ENCODE measurements at regions not wholly inside any gene's neighbourhood (a gene's known extent, or its start where the extent isn't known, plus 50 kb on each side); places are given as distances from the start of the nearest gene placed in this dataset.

- TF ChIP-seq EZH2 (IDR thresholded peaks at IDR 0.05) (no peak), CTCF (IDR thresholded peaks at IDR 0.05) (no peak), EZH2phosphoT487 (IDR thresholded peaks at IDR 0.05) (no peak)
These were observed 165.9 kb upstream of the TLL1 start for GRCh38 chr4:165707128-165707527.
